Neuronal stem cell (in vitro differentiated cells): ENCODE measurements at regions not wholly inside any gene's neighbourhood (a gene's known extent, or its start where the extent isn't known, plus 50 kb on each side); places are given as distances from the start of the nearest gene placed in this dataset.

Experiments used
- DNase-seq: peaks from one replicate; pipeline ENCODE4 v3.0.0-alpha.2; 2013; ENCODE audit warnings: low spot score
- H2AFZ ChIP-seq: one replicate; pipeline ENCODE4 v1.6.1; 2013; ENCODE audit warnings: mild to moderate bottlenecking, low read length, inconsistent platforms
- H2AK5ac ChIP-seq: 2 replicates; pipeline ENCODE4 v1.6.1; 2013; ENCODE audit warnings: low read depth, mild to moderate bottlenecking, inconsistent platforms, low read length, moderate library complexity, mixed read lengths
- H2BK120ac ChIP-seq: 2 replicates; pipeline ENCODE4 v1.6.1; 2013; ENCODE audit warnings: low read depth, mild to moderate bottlenecking, inconsistent platforms, low read length, moderate library complexity, mixed read lengths
- H2BK12ac ChIP-seq: one replicate; pipeline ENCODE4 v1.6.1; 2013; ENCODE audit warnings: low read length, inconsistent platforms
- H2BK15ac ChIP-seq: 2 replicates; pipeline ENCODE4 v1.6.1; 2013; ENCODE audit warnings: mild to moderate bottlenecking, low read length, inconsistent platforms, mixed read lengths
- H2BK5ac ChIP-seq: one replicate; pipeline ENCODE4 v1.6.1; 2013; ENCODE audit warnings: inconsistent platforms, mild to moderate bottlenecking, low read length, moderate library complexity
- H3K14ac ChIP-seq: one replicate; pipeline ENCODE4 v1.6.1; 2013; ENCODE audit warnings: low read length, inconsistent platforms
- H3K18ac ChIP-seq: 2 replicates; pipeline ENCODE4 v1.6.1; 2013; ENCODE audit warnings: low read length, inconsistent platforms
- H3K23ac ChIP-seq: 2 replicates; pipeline ENCODE4 v1.6.1; 2013; ENCODE audit warnings: low read depth, mild to moderate bottlenecking, mixed read lengths, low read length, inconsistent platforms; ENCODE audit not compliant: poor library complexity
- H3K27ac ChIP-seq: replicated peaks from 3 replicates; pipeline ENCODE4 v1.5.1; 2013; ENCODE audit warnings: low read length, inconsistent platforms
- H3K27me3 ChIP-seq, 3 experiments: 2 replicates each; pipeline ENCODE4 v1.6.1; 2013; ENCODE audit warnings: low read length in 3 of 3, mild to moderate bottlenecking in 2 of 3, inconsistent platforms in 1 of 3, low read depth in 1 of 3, mixed read lengths in 1 of 3, moderate library complexity in 1 of 3; ENCODE audit not compliant: control insufficient read depth in 3 of 3, insufficient read depth in 3 of 3
- H3K36me3 ChIP-seq, 2 donors: replicated peaks in 1 of 2; 2 replicates each; pipeline ENCODE4 v1.6.1; 2013; ENCODE audit warnings: low read length in 2 of 2; ENCODE audit not compliant: control insufficient read depth in 2 of 2, insufficient read depth in 2 of 2
- H3K4ac ChIP-seq: 2 replicates; pipeline ENCODE4 v1.6.1; 2013; ENCODE audit warnings: inconsistent platforms, mild to moderate bottlenecking, low read length, moderate library complexity
- H3K4me1 ChIP-seq, 2 donors: 1 replicate in 1 of 2; 2 replicates in 1 of 2; pipeline ENCODE4 v1.6.1; 2013; ENCODE audit warnings: low read length in 2 of 2, low read depth in 1 of 2; ENCODE audit not compliant: control insufficient read depth in 2 of 2, insufficient read depth in 1 of 2
- H3K4me2 ChIP-seq: one replicate; pipeline ENCODE4 v1.6.1; 2013; ENCODE audit warnings: mild to moderate bottlenecking, low read length, inconsistent platforms; ENCODE audit not compliant: insufficient read depth, poor library complexity, severe bottlenecking
- H3K4me3 ChIP-seq, 2 donors: 2 replicates each; pipeline ENCODE4 v1.5.1; 2013; ENCODE audit warnings: low read length in 2 of 2, mild to moderate bottlenecking in 2 of 2, inconsistent platforms in 1 of 2, moderate library complexity in 1 of 2
- H3K79me1 ChIP-seq: one replicate; pipeline ENCODE4 v1.6.1; 2013; ENCODE audit warnings: low read depth, mild to moderate bottlenecking, inconsistent platforms, low read length, moderate library complexity
- H3K9ac ChIP-seq: one replicate; pipeline ENCODE4 v1.6.1; 2013; ENCODE audit warnings: mild to moderate bottlenecking, low read depth, low read length, inconsistent platforms; ENCODE audit not compliant: poor library complexity
- H3K9me3 ChIP-seq, 2 donors: replicated peaks in 1 of 2; 2 replicates each; pipeline versions ENCODE3 to v1.6.1; 2013; ENCODE audit warnings: low read length in 2 of 2, mild to moderate bottlenecking in 2 of 2, inconsistent platforms in 1 of 2, low read depth in 1 of 2, mixed read lengths in 1 of 2, moderate library complexity in 1 of 2; ENCODE audit not compliant: control insufficient read depth in 2 of 2, insufficient read depth in 1 of 2
- H4K8ac ChIP-seq: one replicate; pipeline ENCODE4 v1.6.1; 2013; ENCODE audit warnings: low read depth, mild to moderate bottlenecking, inconsistent platforms, low read length, moderate library complexity
- H4K91ac ChIP-seq: one replicate; pipeline ENCODE4 v1.6.1; 2013; ENCODE audit warnings: low read length, low read depth, mild to moderate bottlenecking, inconsistent platforms; ENCODE audit not compliant: poor library complexity
- WGBS, 2 donors: extraction: QIAGEN DNeasy Blood & Tissue Kit; methylation state at CpG; one replicate each; pipeline ENCODE4 v1.1.7; 2013; ENCODE audit warnings: missing lambda C conversion rate in 2 of 2, mixed read lengths in 1 of 2; ENCODE audit not compliant: insufficient read length in 2 of 2, insufficient replicate concordance in 1 of 2; ENCODE audit errors: extremely low coverage in 2 of 2; 5-methylcytosine and 5-hydroxymethylcytosine counted together

DNA sequence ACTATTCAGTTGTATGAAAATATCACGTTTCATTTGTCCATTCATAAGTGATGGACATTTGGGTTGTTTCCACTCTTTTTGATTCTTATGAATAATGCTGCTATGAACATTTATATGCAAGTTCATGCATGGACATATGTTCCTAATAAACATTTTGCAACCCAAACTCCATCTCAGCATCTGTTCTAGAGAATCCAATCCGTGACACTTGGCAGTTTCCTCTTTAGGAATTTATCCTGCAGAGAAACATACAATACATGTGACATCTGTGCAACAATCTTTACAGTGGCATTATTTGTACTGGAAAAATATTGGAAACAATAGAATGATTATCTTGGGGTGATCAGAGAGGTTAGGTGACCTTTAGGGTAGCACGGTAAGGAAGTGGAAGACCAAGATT, 290.8 kb upstream of the SRRM4 start:
- H3K4me2 ChIP-seq, result no peak overlapping the region
- no peak overlapping the region for H3K4ac ChIP-seq
- no peak for DNase-seq
- H2BK15ac ChIP-seq, result no peak overlapping the region
- H2AFZ ChIP-seq, result no peak overlapping the region
- H3K27ac ChIP-seq, result no peak overlapping the region
- no peak overlapping the region for H2BK12ac ChIP-seq
- H3K9ac ChIP-seq, result no peak overlapping the region
- no peak overlapping the region for H4K8ac ChIP-seq
- H3K79me1 ChIP-seq, result no peaks in the 10 kb centered on the region
- no peak overlapping the region for H2BK5ac ChIP-seq
- no CpG with 5 or more reads among the region's 3 CpGs for WGBS, 2 donors
- no peak overlapping the region for H3K18ac ChIP-seq
- H2AK5ac ChIP-seq, result no peak overlapping the region
- H3K4me3 ChIP-seq, result no peak overlapping the region
- no peaks in the 10 kb centered on the region for H3K27me3 ChIP-seq
- H3K36me3 ChIP-seq, result no peaks in the 10 kb centered on the region
- H3K14ac ChIP-seq, result no peak overlapping the region
- peaks cover 4% of the 10 kb centered on the region in 2 donors for H3K4me1 ChIP-seq
- no peaks in the 10 kb centered on the region for H3K9me3 ChIP-seq
- no peak overlapping the region for H3K23ac ChIP-seq
- H2BK120ac ChIP-seq, result no peak overlapping the region
- no peak overlapping the region for H4K91ac ChIP-seq

- no CpG with 5 or more reads among the region's 11 CpGs for WGBS, 2 donors
- no peaks in the 10 kb centered on the region for H3K36me3 ChIP-seq
Observed at GRCh38 chr12:118694128-118694775, 287.1 kb upstream of the SRRM4 start.

GRCh38 chr12:118704527-118705241, 276.7 kb upstream of the SRRM4 start:
- no peaks in the 10 kb centered on the region for H3K79me1 ChIP-seq
- no peaks in the 10 kb centered on the region for H3K36me3 ChIP-seq
- H3K27me3 ChIP-seq, result no peaks in the 10 kb centered on the region
- no peak overlapping the region for H3K27ac ChIP-seq
- H3K4ac ChIP-seq, result no peak overlapping the region
- no peak overlapping the region for H3K23ac ChIP-seq
- no peak for DNase-seq
- H3K4me3 ChIP-seq, result no peak overlapping the region
- peaks cover 0 to 2% of the 10 kb centered on the region in 2 donors for H3K9me3 ChIP-seq
- no peak overlapping the region for H3K18ac ChIP-seq
- no peak overlapping the region for H3K4me2 ChIP-seq
- no peak overlapping the region for H4K91ac ChIP-seq
- H2BK12ac ChIP-seq, result no peak overlapping the region
- H2AK5ac ChIP-seq, result no peak overlapping the region
- no peak overlapping the region for H2BK120ac ChIP-seq
- no peaks in the 10 kb centered on the region for H3K4me1 ChIP-seq
- no peak overlapping the region for H4K8ac ChIP-seq
- no peak overlapping the region for H2BK15ac ChIP-seq
- H2BK5ac ChIP-seq, result no peak overlapping the region
- no CpG with 5 or more reads among the region's 5 CpGs for WGBS, 2 donors
- H2AFZ ChIP-seq, result no peak overlapping the region
- H3K9ac ChIP-seq, result no peak overlapping the region
- H3K14ac ChIP-seq, result no peak overlapping the region

More at GRCh38 chr12:118694128-118694775, 287.1 kb upstream of the SRRM4 start:
- Histone ChIP-seq H2AK5ac (no peak overlapping the region), H2BK120ac (no peak overlapping the region), H3K14ac (no peak overlapping the region), H3K4me2 (no peak overlapping the region), H3K23ac (no peak overlapping the region), H3K4me3 (no peak overlapping the region), H4K91ac (no peak overlapping the region), H4K8ac (no peak overlapping the region), H2BK5ac (no peak overlapping the region), H3K27ac (no peak overlapping the region), H3K9ac (no peak overlapping the region), H3K9me3 (no peaks in the 10 kb centered on the region), H3K79me1 (no peaks in the 10 kb centered on the region), H3K27me3 (no peaks in the 10 kb centered on the region), H3K18ac (no peak overlapping the region), H3K4me1 (peaks cover 4% of the 10 kb centered on the region in 2 donors), H2BK15ac (no peak overlapping the region), H2AFZ (no peak overlapping the region), H3K4ac (no peak overlapping the region), H2BK12ac (no peak overlapping the region)
- DNase-seq, result no peak

DNA sequence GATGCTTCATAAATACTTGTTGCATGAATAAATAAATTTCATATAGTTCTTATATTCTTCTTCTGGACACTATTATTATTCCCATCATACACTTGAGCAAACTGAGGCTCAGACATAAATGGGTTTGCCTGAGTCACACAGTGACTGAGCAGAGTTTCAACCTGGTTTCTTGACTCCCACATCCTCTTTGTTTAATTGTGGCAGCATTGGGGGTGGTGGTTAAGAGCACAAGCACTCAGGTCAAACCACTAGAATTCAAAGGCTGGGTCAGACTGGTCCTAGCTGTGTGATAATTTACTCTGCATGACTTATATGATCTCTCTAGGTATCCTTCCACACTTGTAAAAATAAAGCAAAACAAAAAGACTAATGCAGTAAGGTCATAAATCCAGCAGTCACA, 274.9 kb upstream of the SRRM4 start:
- H2BK5ac ChIP-seq, result no peak overlapping the region
- H3K4me1 ChIP-seq, result no peaks in the 10 kb centered on the region
- no peak overlapping the region for H3K27ac ChIP-seq
- H3K4ac ChIP-seq, result no peak overlapping the region
- no peak overlapping the region for H3K18ac ChIP-seq
- no peak overlapping the region for H2BK120ac ChIP-seq
- no peak overlapping the region for H2AK5ac ChIP-seq
- no peak overlapping the region for H2AFZ ChIP-seq
- no peak for DNase-seq
- no peak overlapping the region for H3K23ac ChIP-seq
- H2BK15ac ChIP-seq, result no peak overlapping the region
- no peak overlapping the region for H2BK12ac ChIP-seq
- no peaks in the 10 kb centered on the region for H3K79me1 ChIP-seq
- no peak overlapping the region for H3K14ac ChIP-seq
- no peaks in the 10 kb centered on the region for H3K36me3 ChIP-seq
- H3K4me2 ChIP-seq, result no peak overlapping the region
- no peaks in the 10 kb centered on the region for H3K27me3 ChIP-seq
- H3K9me3 ChIP-seq, result no peaks in the 10 kb centered on the region
- H4K91ac ChIP-seq, result no peak overlapping the region
- no peak overlapping the region for H4K8ac ChIP-seq
- H3K9ac ChIP-seq, result no peak overlapping the region
- H3K4me3 ChIP-seq, result no peak overlapping the region
